Right cardiac atrium (tissue), 5 donors: ENCODE measurements at regions not wholly inside any gene's neighbourhood (a gene's known extent, or its start where the extent isn't known, plus 50 kb on each side); places are given as distances from the start of the nearest gene placed in this dataset.
A peak's percentile ranks its signal among the peaks of the same experiment; 100 is the strongest.
"Not testable (repeated sequence)": the region's sequence is repeated elsewhere in the genome, so short reads cannot be mapped to it uniquely, and the experiment has no call there.

ENCODE experiments used
- ATAC-seq, 2 donors: fragments of 200-7000 bp; cut with Tn5 transposase; one replicate each; pipeline versions ENCODE4 v1.8.0 to v1.9.1; 2020; ENCODE audit warnings: moderate library complexity in 2 of 2, mild to moderate bottlenecking in 1 of 2
- DNase-seq, 3 donors: peaks; one replicate each; pipeline ENCODE4 v3.0.0-alpha.2; 2020
- H3K27ac ChIP-seq: one replicate; pipeline ENCODE4 v1.5.1; 2013; ENCODE audit warnings: mild to moderate bottlenecking, low read length, control low read depth, moderate library complexity
- H3K27me3 ChIP-seq: one replicate; pipeline ENCODE4 v1.6.1; 2013; ENCODE audit not compliant: control insufficient read depth, insufficient read depth
- H3K4me1 ChIP-seq: one replicate; pipeline ENCODE4 v1.6.1; 2013; ENCODE audit warnings: low read length; ENCODE audit not compliant: control insufficient read depth, insufficient read depth
- H3K4me3 ChIP-seq: one replicate; pipeline ENCODE4 v1.5.1; 2013; ENCODE audit warnings: low read length, control low read depth
- H3K9me3 ChIP-seq: one replicate; pipeline ENCODE4 v1.6.1; 2013; ENCODE audit warnings: low read length; ENCODE audit not compliant: control insufficient read depth
- whole genome bisulfite sequencing: extraction: QIAGEN DNeasy Blood & Tissue Kit; methylation state at CpG from one replicate; pipeline ENCODE4 v1.1.7; 2013; 5-methylcytosine and 5-hydroxymethylcytosine counted together
- intact Hi-C, 4 donors: fragments of 100-400 bp; cut with DNase I; formaldehyde crosslinking; loops; one replicate each; pipeline versions ENCODE4 v1.11.0 to v1.14.0; 2022 to 2023
- donor health status: healthy with polysubstance abuse.
- donor health status: DM: no; HTN: yes; CAD: no.
- donor health status: DM: no; HTN: no; CAD: no.
- donor health status: DM: no; HTN: yes; CAD: no; lungs with severe emphysema.
- donor health status: DM: yes; HTN: yes; CAD: no.

- Histone ChIP-seq H3K27ac (no peak overlapping the region), H3K4me3 (no peak overlapping the region), H3K9me3 (no peaks in the 10 kb centered on the region), H3K4me1 (no peaks in the 10 kb centered on the region), H3K27me3 (no peaks in the 10 kb centered on the region)
- ATAC-seq = no peak
- no peak for DNase-seq
- intact Hi-C loops = no loop called here
- WGBS = 21% methylated on average over 2 of the region's 2 CpGs
These were observed 100.4 kb upstream of the NDN start for GRCh38 chr15:23787346-23788105.

GRCh38 chr15:23793191-23793680 lies 106.1 kb upstream of the NDN start:
- Histone ChIP-seq H3K9me3 (no peaks in the 10 kb centered on the region), H3K4me1 (no peaks in the 10 kb centered on the region), H3K27ac (no peak overlapping the region), H3K27me3 (no peaks in the 10 kb centered on the region), H3K4me3 (no peak overlapping the region)
- ATAC-seq (no peak), DNase-seq (no peak)
- intact Hi-C loops = no loop called here
- 71% methylated on average over 6 of the region's 6 CpGs for WGBS

DNA sequence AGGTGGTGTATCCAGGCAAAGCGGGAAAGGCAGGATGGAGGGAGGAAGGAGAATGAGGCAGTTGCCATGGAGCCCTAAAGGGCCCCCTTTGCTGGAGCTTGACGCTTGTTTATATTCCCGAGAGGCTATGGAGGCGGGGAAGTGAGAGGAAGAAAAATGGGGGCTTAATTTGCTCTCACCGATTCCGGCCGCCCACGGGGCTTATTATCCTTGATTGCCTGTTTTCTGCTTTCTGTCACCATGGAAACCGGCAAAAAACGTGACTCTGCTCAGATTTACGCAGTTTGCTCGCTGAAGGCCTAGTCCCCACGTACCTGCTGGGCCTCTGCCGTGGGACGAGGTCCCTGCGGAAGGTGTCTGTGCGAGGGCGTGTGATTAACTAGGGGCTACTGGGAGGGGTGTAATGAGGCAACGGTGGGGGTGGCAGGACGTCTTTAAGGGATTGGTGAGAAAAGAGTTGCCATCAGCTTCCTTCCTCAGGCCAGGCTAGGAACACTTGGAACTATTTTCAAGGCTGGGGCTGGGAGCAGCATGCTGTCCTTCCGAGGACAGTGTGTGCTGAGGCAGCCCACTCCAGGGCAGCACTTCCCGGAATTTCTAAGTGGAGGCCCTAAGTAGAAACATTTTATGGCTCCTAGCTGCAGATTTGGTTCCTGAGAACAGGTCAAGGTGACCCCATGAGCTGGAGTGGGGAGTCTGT lies 110.8 kb upstream of the NDN start:
- intact Hi-C loops = no loop called here
- WGBS = 65% methylated on average over 22 of the region's 22 CpGs
- Histone ChIP-seq H3K27me3 (no peaks in the 10 kb centered on the region), H3K9me3 (no peaks in the 10 kb centered on the region), H3K27ac (no peak overlapping the region), H3K4me3 (no peak overlapping the region), H3K4me1 (no peaks in the 10 kb centered on the region)
- no peak for ATAC-seq
- DNase-seq = no peak

- Histone ChIP-seq H3K27ac (no peak overlapping the region), H3K4me1 (no peaks in the 10 kb centered on the region), H3K9me3 (no peaks in the 10 kb centered on the region), H3K27me3 (no peaks in the 10 kb centered on the region), H3K4me3 (no peak overlapping the region)
- intact Hi-C loops = no loop called here
- 63% methylated on average over 2 of the region's 2 CpGs for WGBS
- no peak for DNase-seq
- no peak for ATAC-seq
These were observed 114.8 kb upstream of the NDN start for GRCh38 chr15:23801881-23802280.

- H3K4me1 ChIP-seq, H3K27me3 ChIP-seq, ATAC-seq, H3K4me3 ChIP-seq, intact Hi-C loops, H3K27ac ChIP-seq, H3K9me3 ChIP-seq: not testable (repeated sequence)
- WGBS = 84% methylated on average over 37 of the region's 37 CpGs
- peak in 1 of 3 donors; percentile 52 for DNase-seq
These were observed 115.9 kb upstream of the NDN start for GRCh38 chr15:23802896-23803435.

DNA sequence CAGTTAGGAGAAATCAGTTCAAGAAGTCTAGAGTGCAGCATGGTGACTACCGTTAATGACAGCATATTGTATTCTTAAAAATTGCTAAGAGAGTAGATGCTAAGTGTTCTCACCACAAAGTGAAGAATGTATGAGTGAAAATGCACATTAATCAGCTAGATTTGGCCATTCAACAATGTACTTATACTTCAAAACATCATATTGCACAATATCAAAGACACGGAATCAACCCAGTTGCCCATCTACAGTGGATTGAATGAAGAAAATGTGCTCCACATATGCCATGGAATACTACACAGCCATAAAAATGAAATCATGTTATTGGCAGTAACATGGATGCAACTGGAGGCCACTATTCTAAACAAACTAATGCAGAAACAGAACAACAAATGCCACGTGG lies 119.9 kb upstream of the NDN start:
- intact Hi-C loops = no loop called here
- no peaks in the 10 kb centered on the region for H3K27me3 ChIP-seq
- ATAC-seq (no peak), DNase-seq (no peak)
- H3K4me3 ChIP-seq = no peak overlapping the region
- no peaks in the 10 kb centered on the region for H3K4me1 ChIP-seq
- no peak overlapping the region for H3K27ac ChIP-seq
- 57% methylated on average over 3 of the region's 3 CpGs for WGBS
- H3K9me3 ChIP-seq = no peaks in the 10 kb centered on the region

- Histone ChIP-seq H3K27ac (no peak overlapping the region), H3K4me1 (no peaks in the 10 kb centered on the region), H3K9me3 (no peaks in the 10 kb centered on the region), H3K27me3 (no peaks in the 10 kb centered on the region), H3K4me3 (no peak overlapping the region)
- ATAC-seq (no peak), DNase-seq (no peak)
- WGBS = 65% methylated on average over 7 of the region's 7 CpGs
- intact Hi-C loops = loop anchor here in 1 of 4 donors (10.0 kb wide), 1 partner anchor 61 kb away; no protein-coding TSS in a partner anchor
These were observed 136.4 kb upstream of the NDN start for GRCh38 chr15:23823508-23823907.

- no peaks in the 10 kb centered on the region for H3K27me3 ChIP-seq
- no peak overlapping the region for H3K4me3 ChIP-seq
- H3K4me1 ChIP-seq = no peaks in the 10 kb centered on the region
- ATAC-seq (no peak), DNase-seq (no peak)
- no peak overlapping the region for H3K27ac ChIP-seq
- intact Hi-C loops = loop anchor here in 1 of 4 donors (10.0 kb wide), 1 partner anchor 56 kb away; no protein-coding TSS in a partner anchor
- H3K9me3 ChIP-seq = no peaks in the 10 kb centered on the region
- WGBS = 72% methylated on average over 1 of the region's 1 CpG
These were observed 141.7 kb upstream of the NDN start for GRCh38 chr15:23828786-23829185.

DNA sequence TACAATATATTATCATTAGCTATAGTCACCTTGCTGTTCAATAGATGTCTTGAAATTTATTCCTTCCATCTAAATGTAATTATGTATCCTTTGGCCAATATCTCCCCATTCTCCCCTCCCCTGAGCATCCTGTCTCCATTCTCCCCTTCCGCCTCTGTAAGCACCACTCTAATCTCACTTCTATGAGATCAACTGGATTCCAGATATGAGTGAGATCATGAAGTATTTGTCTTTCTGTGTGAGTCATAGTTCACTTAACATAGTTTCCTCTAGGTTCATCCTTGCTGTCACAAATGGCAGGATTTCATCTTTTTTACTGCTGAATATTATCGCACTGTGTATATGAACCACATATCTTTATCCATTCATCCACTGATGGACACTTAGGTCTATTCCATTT lies 148.8 kb upstream of the NDN start:
- H3K27ac ChIP-seq = no peak overlapping the region
- no peak overlapping the region for H3K4me3 ChIP-seq
- ATAC-seq = no peak
- no peaks in the 10 kb centered on the region for H3K9me3 ChIP-seq
- no peaks in the 10 kb centered on the region for H3K27me3 ChIP-seq
- intact Hi-C loops = no loop called here
- H3K4me1 ChIP-seq = no peaks in the 10 kb centered on the region
- no peak for DNase-seq
- 85% methylated on average over 2 of the region's 2 CpGs for WGBS

DNA sequence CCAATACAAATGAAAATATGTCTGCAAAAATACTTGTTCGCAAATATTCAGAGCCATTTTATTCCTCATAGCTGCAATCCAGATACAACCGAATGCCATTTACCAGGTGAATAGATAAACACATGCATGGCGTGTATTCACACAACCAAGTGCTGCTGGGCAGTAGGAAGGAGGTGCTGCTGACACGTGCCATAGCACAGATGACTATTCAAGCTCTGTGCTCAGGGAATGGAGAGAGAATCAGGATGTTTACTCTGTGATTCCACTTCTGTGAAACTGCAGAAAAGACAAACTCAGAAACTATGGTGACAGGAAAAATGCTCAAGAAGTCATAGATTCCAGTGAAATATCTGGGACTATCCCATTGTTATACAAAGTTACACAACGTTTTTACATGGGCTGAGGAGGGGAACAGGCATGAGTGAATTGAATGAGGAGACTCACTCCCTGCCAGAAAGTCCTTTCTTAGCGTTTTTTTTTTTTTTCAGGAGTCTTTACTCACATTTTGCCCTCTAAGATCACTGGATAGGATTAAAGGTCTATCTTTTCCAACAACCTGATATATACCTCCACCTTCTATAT lies 152.9 kb upstream of the NDN start:
- DNase-seq (no peak), ATAC-seq (no peak)
- WGBS = 43% methylated on average over 6 of the region's 6 CpGs
- no peaks in the 10 kb centered on the region for H3K9me3 ChIP-seq
- intact Hi-C loops = no loop called here
- H3K27me3 ChIP-seq = no peaks in the 10 kb centered on the region
- H3K4me1 ChIP-seq = no peaks in the 10 kb centered on the region
- H3K27ac ChIP-seq = no peak overlapping the region
- H3K4me3 ChIP-seq = no peak overlapping the region

- ATAC-seq (no peak), DNase-seq (no peak)
- H3K27me3 ChIP-seq = no peaks in the 10 kb centered on the region
- no peaks in the 10 kb centered on the region for H3K4me1 ChIP-seq
- no peak overlapping the region for H3K27ac ChIP-seq
- intact Hi-C loops = no loop called here
- no peak overlapping the region for H3K4me3 ChIP-seq
- no peaks in the 10 kb centered on the region for H3K9me3 ChIP-seq
- 32% methylated on average over 3 of the region's 3 CpGs for whole genome bisulfite sequencing
These were observed 159.1 kb upstream of the NDN start for GRCh38 chr15:23846218-23846617.
